Superior temporal gyrus (tissue), 1 donor: ENCODE measurements at regions not wholly inside any gene's neighbourhood (a gene's known extent, or its start where the extent isn't known, plus 50 kb on each side); places are given as distances from the start of the nearest gene placed in this dataset.

ENCODE experiments used
- DNase-seq: peaks from one replicate; pipeline ENCODE4 v3.0.0-alpha.2; 2016; ENCODE audit errors: extremely low spot score

GRCh38 chr5:38207343-38207742 lies 51.0 kb upstream of the EGFLAM start:
- DNase-seq, result no peak

- DNase-seq, result no peak
Observed at GRCh38 chr5:38202741-38203140, 55.6 kb upstream of the EGFLAM start.

- DNase-seq, result no peak
Observed at GRCh38 chr5:38200872-38201557, 57.3 kb upstream of the EGFLAM start.

- no peak for DNase-seq
Observed at GRCh38 chr5:38197118-38197517, 61.2 kb upstream of the EGFLAM start.

GRCh38 chr5:38193015-38193581 lies 65.3 kb upstream of the EGFLAM start:
- peak; percentile 85 for DNase-seq

- no peak for DNase-seq
Observed at GRCh38 chr5:38191693-38192092, 66.7 kb upstream of the EGFLAM start.

- no peak for DNase-seq
Observed at GRCh38 chr5:38190111-38190510, 68.2 kb upstream of the EGFLAM start.

- DNase-seq, result no peak
Observed at GRCh38 chr5:38189081-38189504, 69.3 kb upstream of the EGFLAM start.

- no peak for DNase-seq
Observed at GRCh38 chr5:38188591-38188990, 69.8 kb upstream of the EGFLAM start.

- DNase-seq, result no peak
Observed at GRCh38 chr5:38187532-38187931, 70.8 kb upstream of the EGFLAM start.

- no peak for DNase-seq
Observed at GRCh38 chr5:38184627-38185026, 73.7 kb upstream of the EGFLAM start.

GRCh38 chr5:38182991-38183390 lies 75.4 kb upstream of the EGFLAM start:
- no peak for DNase-seq

- no peak for DNase-seq
Observed at GRCh38 chr5:38168029-38168428, 90.3 kb upstream of the EGFLAM start.

- no peak for DNase-seq
Observed at GRCh38 chr5:38167562-38167996, 90.8 kb upstream of the EGFLAM start.

GRCh38 chr5:38166832-38167231 lies 91.5 kb upstream of the EGFLAM start:
- no peak for DNase-seq

- DNase-seq, result no peak
Observed at GRCh38 chr5:38165435-38165834, 92.9 kb upstream of the EGFLAM start.

- no peak for DNase-seq
Observed at GRCh38 chr5:38164776-38165399, 93.5 kb upstream of the EGFLAM start.

GRCh38 chr5:38163636-38164237 lies 94.6 kb upstream of the EGFLAM start:
- DNase-seq, result no peak

- DNase-seq, result no peak
Observed at GRCh38 chr5:38162625-38163024, 95.7 kb upstream of the EGFLAM start.

- no peak for DNase-seq
Observed at GRCh38 chr5:38157024-38157423, 101.3 kb upstream of the EGFLAM start.

GRCh38 chr5:38154615-38155204 lies 103.6 kb upstream of the EGFLAM start:
- DNase-seq, result no peak

- no peak for DNase-seq
Observed at GRCh38 chr5:38151878-38152277, 106.5 kb upstream of the EGFLAM start.
